NOMO-1 (cell line): ENCODE measurements at regions not wholly inside any gene's neighbourhood (a gene's known extent, or its start where the extent isn't known, plus 50 kb on each side); places are given as distances from the start of the nearest gene placed in this dataset.

Experiments
- DNase-seq, 2 experiments: peaks; one replicate each; lab custom pipeline; 2025; ENCODE audit not compliant: unreplicated experiment in 2 of 2; lab: John Stamatoyannopoulos, UW

DNA sequence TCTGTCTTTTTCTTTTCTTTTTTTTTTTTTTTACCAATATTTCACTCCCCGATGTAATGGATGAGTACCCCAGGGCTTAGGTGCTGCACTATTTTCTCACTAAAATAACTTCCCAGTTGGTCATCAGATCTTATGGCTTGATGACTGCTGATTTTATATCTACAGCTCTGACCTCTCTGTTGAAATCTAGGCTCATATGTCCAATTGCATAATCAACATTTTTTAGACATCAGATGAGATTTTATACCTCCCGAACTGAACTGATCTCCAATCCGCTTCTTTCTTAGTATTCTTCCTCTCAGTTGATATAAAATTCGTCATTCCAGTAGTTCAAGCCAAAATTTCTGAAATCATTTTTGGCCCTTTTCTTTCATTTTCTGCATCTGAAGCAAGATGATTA, 1236.5 kb downstream of the SLC16A7 start:
- DNase-seq = no peak

DNA sequence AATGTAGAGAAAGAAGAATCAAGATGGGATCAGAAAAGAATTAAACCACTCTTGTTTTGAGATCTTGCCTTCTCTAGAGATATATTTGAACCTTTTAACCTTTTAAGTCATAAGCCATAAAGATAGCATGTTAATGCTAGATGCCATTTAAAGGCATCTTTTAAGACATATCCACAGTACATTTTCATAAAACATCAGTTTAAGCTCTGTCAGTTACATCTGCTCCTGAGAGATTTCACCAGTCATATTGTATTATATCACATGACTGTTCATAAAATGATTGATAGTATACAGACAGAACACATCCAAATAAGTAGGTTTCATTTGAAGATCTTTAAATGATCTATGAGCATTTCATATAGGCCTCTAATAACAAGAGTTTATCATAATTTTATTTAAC, 1238.5 kb downstream of the SLC16A7 start:
- DNase-seq = no peak

DNA sequence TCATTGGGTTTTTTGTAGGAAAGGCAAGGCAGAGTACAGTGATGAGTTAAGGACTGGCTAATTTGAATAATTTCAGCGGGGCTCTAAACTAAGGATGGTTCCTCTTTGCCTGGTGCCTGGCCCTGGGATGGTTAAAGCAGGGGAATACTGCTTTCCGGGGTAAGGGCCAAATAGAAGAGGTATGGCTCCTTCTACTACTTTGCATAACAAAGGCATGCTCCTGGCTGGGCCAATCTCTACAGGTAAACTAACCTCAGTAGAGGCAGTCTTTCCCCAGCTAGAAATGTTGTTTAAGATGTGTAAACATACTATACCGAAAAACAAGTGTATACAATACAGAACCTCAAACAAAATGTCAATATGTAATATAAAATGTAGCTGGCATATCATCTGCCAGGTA, 1239.0 kb downstream of the SLC16A7 start:
- no peak for DNase-seq

DNA sequence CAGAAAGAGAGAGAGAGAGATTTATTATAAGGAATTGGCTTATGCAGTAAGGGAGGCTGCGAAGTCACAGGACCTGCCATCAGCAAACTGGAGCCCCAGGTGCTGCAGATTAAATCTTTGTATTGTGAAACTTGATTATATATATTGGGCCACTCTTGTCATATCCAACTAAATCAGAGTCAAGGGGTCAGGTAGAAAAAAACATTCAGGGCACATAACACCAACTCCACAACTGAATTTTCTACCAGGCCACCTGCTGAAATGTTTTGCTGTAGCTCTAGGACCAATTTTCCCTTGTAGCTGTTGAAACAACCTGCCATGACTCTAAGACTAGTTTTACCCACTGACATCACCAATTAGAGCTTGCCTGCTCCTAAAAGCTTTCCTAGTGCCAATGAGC, 1240.8 kb downstream of the SLC16A7 start:
- no peak for DNase-seq

DNA sequence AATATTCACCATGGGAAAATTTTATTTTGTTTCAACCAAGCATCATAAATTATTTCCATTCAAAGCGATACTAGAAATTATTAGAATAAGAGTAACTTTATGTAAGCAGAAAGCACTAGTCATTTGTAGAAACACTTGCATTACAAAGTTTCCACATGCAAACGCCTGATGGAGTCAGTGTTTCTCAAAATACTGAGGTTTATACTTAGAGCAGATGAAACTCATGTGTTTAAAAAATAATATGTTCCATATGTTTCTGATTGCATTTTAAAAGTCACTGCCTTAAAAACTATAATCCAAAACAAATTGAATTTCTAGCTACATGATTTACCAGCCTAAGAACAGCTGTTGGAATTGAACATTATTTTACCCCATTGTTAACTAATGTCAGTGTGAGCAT, 1246.4 kb downstream of the SLC16A7 start:
- DNase-seq = no peak

DNA sequence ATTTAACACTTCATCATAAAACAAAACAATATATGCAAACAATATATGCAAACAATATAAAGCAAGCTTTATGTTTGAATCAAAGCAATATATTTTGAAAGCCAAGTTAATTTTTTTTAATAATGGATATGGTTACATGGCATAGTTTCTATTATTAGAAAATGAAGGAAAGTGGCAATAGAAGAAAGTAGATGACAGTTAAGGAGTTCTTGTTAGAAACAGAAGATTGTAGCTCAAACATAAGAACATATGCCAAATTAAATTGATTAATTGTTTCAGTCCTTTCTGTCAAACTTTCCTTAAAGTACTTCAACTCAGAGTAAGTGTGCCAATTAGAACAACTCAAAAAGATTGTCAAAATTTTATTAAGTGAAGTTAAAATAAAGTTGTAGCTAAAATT, 1248.3 kb downstream of the SLC16A7 start:
- no peak for DNase-seq

DNA sequence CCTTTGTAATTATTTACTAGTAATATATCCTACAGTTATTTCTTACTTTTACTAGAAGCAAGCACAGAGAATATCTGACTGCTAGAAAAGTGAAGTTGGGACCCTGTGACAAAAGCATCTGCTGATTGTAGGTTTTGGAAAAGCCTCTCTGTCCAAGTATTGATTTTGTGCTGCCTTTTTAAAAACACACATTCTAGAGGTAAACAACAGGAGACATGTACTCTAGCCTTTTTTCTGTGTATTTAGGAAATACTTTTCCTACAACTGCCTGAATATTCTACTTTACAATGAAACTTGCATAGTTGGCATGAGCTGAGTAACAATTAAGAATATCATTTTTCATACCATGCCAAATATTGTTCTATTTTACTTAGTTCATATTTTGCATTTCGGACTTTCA, 1249.0 kb downstream of the SLC16A7 start:
- no peak for DNase-seq

DNA sequence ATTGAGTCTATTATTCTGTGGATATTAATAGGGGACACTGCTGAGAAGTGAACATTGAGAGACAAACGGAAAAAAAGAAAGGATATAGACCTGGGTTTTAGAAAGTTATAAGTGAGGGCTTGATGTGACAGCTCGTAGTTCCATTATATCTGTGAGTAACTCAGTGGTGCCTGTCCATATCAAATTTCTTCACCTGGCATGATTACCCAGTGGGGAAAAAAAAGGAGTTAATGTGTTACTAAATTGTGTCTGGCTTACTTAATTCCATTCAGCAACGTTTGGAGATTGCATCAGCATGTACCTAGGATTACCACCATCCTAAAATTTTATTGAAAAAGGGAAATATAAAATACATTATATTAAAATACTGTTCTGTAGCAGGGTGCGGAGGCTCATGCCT, 1249.9 kb downstream of the SLC16A7 start:
- DNase-seq = no peak

DNA sequence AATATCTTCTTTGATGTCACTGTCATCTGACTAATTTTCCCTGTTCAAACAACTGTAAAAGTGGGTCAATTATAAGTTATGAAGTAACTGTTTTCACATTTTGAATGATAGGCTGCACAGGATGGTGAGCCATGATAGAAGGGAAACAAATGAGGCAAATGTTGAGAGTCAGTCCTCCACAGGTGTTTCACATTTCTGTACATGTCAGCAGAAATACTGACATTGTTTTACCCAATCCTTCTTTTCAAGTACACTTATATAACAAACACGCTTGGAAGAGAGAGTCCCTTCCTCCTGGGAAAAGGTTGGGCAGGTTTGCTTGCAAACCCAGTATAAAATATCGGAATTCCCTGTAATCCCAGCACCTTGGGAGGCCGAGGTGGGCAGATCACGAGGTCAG, 1251.5 kb downstream of the SLC16A7 start:
- no peak for DNase-seq

DNA sequence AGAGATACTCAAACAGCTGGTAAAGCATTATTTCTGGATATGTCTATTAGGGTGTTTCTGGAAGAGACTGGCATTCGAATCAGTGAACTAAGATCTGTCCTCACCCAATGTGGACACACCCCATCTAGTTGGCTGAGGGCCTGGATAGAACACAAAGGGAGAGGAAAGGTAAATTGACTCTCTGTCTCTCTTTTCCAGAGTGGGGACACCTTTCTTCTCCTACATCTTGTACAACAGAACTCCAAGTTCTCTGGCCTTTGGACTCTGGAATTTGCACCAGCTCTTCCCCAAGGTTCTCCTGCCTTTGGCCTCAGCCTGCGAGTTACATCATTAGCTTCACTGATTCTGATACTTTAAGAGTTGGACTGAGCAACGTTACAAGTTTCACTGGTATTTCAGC, 1253.9 kb downstream of the SLC16A7 start:
- no peak for DNase-seq

DNA sequence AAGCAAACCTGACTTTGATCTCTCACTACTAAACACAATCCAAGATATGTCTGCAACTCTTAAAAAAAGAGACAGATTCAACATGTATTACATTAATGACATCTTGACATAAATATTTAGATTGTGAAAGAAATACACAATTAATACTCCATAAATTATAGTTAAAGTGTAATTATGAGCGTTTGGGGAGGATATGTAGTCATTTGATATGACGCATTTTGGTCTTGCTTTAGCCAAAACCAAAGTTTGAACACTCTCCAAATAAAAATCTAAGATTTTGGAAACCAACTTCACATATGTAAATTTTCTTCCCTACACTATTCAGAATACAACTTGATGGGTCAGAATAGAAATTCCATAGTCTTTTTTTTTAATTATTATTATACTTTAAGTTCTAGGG, 1257.6 kb downstream of the SLC16A7 start:
- DNase-seq = no peak

DNA sequence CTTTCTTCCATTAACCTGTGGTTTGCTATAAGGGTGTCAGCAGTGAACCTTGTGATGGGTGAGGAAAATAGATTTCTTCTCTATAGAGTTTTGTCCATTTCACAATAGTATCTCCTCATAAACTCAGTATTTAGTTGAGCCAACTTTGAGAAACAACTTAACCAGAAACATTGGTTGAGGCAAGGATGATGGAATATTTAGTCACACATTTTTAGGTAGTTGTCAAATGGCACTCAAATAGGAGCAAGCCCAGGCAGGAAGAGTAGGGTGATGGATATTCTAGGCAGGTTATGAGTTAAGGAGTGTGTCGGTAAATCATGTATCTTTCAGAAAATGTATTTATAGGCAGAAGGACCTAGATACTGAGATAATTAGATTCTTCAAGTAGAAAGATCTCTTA, 1267.6 kb downstream of the SLC16A7 start:
- DNase-seq = no peak

DNA sequence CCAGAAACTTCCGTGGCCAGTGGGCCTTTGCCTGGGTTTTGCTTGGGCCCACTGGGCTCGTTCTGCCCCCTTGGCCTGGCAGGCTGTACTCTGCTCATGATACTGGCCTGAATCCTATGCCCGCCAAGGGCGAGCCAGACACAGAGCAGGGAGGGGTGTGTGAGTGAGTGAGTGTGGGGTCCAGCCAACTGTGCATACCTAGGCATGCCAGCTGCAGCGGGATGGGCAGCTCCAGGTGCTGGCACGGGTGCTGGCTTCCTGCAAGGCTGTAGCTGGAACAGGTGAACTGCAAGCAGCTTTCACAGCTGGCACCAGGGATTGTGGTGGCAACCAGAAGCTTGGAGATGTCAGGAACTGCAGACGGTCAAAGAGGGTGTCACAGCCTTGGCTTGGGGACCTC, 1276.4 kb downstream of the SLC16A7 start:
- DNase-seq = no peak

DNA sequence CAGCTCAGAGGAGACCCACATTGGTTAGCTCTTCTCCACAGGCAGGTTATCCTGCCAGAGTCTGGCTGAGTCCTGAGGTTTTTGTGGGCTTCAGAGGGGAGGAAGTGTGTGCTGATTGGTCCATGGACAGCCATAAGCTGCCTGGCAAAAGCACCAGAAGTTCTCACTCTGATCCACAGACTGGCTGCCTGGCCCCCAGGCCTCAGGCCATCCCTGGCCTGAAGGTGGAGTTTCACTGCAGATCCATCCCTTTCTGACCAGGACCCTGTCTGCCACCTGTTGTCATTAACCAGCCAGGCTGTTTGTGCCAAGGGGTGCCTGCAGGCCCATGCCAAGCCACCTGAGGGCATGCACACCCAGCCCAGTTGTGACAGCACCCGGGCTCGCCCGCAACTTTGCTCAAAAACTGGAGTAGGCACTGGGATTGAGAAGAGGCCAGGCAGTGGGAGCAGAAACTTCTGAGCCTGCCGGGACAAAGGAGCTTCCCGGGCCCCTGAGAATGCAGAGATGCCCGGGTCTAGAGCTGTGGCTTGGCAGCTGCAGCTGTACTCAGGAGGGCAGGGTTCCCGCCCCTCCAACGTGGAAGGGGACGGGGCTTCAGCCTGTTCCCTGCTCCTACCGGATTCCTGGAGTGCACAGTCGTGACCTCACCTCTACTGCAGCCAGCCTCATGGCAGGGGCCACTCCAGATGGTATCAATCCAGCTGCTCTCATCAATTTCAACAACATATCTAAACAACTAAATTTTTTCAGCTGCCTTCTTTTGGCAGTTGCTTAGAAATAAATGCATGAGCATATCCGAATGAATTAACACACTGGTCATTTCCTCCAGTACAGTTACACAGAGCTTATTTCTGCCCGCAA, 1277.3 kb downstream of the SLC16A7 start:
- no peak for DNase-seq

DNA sequence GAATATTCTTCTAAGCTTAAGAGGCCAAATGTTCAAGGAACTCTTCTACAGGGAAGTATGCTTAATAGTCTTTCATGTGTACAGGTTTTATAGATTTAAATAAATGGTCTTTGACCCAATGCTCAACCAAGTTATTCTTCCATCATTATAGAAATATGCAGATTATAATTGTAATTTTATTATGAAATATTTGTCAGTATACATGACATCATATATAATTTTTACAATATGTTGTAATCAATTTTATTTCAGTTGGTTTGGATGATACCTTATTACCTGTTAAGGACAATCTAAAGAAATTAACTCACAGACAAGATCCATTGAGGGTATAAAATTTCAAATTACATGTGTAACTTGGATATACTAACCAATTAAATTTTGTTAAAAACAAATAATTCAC, 1278.3 kb downstream of the SLC16A7 start:
- no peak for DNase-seq

DNA sequence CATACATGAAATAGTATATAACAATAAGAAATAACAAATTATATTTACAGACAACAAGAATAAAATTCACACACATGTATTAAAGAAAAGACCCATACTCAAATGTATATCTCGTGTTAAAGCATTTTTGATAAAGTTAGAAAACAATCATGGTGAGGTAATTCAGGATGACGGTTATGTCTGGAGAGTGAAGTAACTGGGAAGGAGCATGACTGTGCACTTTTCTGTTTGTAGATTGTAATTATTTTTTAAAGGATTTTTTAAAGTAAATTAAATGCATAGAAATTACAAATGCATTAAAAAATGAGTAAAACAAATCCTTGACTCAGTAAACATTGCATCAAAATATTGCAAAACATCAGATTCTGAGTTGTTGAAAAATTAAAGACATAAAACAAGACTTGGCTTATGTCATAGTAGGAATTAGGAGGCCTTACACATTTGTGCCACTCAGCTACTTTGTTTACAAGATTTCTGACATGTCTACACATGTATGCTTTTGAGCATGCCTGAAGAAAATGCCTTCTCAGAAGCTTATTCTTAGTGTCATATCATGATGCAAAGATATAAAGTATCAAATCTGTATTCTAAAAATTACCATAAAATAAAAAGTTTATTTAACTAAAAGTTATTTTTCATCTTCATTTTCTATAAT, 1325.1 kb downstream of the SLC16A7 start:
- DNase-seq = no peak

DNA sequence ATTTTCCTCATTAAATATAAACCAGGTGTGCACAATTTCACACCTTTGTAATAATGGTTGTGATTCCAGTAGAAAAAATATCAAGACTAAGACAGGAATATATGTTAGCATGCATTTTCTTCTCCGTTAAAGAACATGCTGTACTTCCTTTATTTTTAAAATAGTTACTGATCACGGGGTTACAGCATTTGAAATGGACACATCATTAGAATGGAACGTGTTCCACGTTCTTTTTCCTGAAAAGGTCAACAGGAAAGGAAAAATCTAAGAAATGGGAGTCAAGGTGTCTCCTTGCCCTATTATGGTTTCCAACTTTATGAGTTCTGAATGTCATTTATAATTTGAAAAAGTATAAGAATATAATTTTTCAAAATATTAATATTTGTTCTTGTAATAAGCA, 1325.7 kb downstream of the SLC16A7 start:
- no peak for DNase-seq

DNA sequence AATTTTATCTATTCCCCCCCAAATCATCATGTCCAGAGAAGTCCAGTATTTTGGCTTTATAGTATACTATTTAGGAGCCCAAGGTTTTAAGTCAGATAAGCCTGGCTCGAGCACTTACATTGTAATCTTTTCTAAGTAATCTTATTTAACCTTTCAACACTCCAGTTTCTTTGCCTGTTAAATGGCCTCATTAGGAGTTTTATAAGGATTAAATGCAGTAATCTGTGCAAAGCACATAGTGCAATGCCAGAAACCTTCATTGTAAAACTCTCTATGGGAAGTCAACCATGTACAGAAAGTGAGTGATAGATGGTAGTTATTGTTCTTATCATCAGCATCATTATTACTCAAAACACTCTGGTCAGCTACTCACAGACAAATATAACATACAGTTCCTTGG, 1330.4 kb downstream of the SLC16A7 start:
- no peak for DNase-seq

DNA sequence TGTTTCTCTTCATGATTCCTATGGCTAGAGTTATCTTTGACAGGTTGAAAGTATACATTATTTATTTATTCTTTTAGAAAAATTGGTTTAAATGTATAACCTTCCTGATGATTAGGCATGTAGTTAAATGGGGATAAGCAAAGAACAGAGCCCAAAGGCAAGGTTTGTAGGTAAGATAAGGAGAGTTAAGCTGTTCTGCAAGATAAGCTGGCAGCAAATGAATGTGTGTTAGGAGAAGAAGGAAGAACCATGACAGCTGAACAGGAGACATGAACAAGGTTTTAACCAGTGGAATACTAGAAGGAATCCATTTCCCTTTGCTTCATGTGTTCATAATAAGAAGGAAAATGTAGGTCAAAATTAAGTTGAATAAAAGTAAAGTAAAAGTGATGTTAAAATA, 1330.1 kb upstream of the USP15 start:
- DNase-seq = no peak

DNA sequence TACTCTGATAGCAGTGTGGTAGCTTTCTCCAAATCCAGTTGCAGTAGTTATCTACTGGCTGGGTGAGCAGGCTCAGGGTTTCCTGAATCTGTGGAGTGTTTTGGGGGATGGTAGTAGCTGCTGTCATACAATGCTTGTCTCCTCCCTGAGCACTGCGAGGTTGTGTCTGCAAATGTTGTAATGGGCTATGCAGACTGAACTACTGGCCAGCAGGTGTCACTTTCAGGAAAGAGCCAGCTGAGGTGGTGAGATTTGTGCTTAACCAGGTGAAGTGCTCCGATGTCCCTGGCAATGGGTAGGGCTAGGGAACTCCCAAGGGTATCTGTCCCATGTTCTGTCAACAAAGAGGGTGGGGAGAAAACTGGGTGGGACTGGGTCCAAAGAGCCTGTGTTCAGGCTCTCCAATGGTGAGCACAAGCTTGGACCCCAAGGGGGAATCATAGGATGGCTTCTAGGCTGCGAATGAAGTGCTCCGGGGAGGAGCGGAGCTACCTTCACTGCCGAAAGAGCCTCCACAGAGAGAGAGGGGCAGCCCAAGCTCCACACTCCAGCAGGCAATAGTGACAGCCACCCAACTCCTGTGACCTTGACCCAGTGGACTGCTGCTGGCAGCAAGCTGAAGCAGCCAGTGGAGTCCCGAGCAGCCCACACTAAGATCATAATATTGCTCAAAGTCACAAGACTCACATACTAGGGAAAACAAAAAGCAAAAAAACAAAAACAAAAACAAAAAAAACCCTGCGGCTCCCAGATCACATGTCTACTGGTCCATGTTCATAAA, 1324.0 kb upstream of the USP15 start:
- DNase-seq = no peak

DNA sequence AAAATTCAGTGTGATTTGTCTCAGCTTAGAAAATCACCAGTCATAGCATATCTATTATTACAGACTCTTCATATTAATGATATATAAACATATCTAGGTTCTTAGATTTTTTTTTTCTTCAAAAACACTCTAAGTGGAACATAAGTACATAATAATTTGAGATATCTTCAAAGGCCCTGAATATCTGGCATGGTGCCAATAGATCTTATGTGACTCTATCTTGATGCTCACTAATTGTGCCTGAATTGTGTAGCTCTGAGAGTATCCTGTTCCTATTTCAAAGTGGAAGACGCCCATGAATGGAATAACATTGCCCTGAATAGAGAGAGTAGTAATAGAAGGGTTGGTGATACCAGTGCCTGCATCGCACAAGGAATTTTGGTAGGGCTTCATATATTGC, 1312.7 kb upstream of the USP15 start:
- DNase-seq = no peak

DNA sequence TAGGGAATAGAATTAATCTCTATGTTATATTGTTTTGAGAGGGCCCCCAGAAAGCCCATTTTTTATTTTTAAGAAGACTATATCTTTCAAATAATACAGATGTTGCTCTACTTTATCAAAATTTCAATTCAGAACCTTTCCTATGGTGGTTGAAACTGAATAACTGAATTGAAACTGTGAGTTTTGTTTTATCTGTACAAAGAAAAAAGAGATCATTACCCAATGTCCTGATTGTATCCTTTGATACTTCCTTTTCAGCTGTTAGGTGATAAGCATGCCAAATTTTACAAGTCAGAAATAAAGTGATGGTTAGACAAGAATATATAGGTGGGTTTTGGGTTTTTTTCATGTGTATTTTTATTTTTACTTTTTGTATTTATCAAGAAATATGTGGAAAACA, 1293.1 kb upstream of the USP15 start:
- no peak for DNase-seq
